ENCODE measurements at regions not wholly inside any gene's neighbourhood (a gene's known extent, or its start where the extent isn't known, plus 50 kb on each side); places are given as distances from the start of the nearest gene placed in this dataset.

GRCh38 chr2:123128951-123129350 lies 896.1 kb upstream of the CNTNAP5 start:
- no peak for DNase-seq (ENCODE audit: low read depth in 1 of 2, low spot score in 1 of 2)
- no peak for TF ChIP-seq JUND (IDR thresholded peaks at IDR 0.05; ENCODE audit: low read depth)
- in situ Hi-C loops (cut with HindIII; ENCODE audit: low pct_unique_long_range_greater_than_20kb, low sequenced_read_pairs): no loop called here

GRCh38 chr2:123136419-123136818 lies 888.7 kb upstream of the CNTNAP5 start:
- in situ Hi-C loops (cut with HindIII; ENCODE audit: low pct_unique_long_range_greater_than_20kb, low sequenced_read_pairs): no loop called here
- no peak for TF ChIP-seq JUND (IDR thresholded peaks at IDR 0.05; ENCODE audit: low read depth)
- no peak for DNase-seq (ENCODE audit: low read depth in 1 of 2, low spot score in 1 of 2)

GRCh38 chr2:123144082-123144481 lies 881.0 kb upstream of the CNTNAP5 start:
- in situ Hi-C loops (cut with HindIII; ENCODE audit: low pct_unique_long_range_greater_than_20kb, low sequenced_read_pairs): no loop called here
- TF ChIP-seq JUND (IDR thresholded peaks at IDR 0.05; ENCODE audit: low read depth): no peak
- no peak for DNase-seq (ENCODE audit: low read depth in 1 of 2, low spot score in 1 of 2)

- in situ Hi-C loops (cut with HindIII; ENCODE audit: low pct_unique_long_range_greater_than_20kb, low sequenced_read_pairs): no loop called here
- TF ChIP-seq JUND (IDR thresholded peaks at IDR 0.05; ENCODE audit: low read depth): no peak
- DNase-seq (ENCODE audit: low read depth in 1 of 2, low spot score in 1 of 2): no peak
Observed at GRCh38 chr2:123153041-123153440, 872.0 kb upstream of the CNTNAP5 start.

GRCh38 chr2:123154195-123154594 lies 870.9 kb upstream of the CNTNAP5 start:
- no peak for DNase-seq (ENCODE audit: low read depth in 1 of 2, low spot score in 1 of 2)
- no peak for TF ChIP-seq JUND (IDR thresholded peaks at IDR 0.05; ENCODE audit: low read depth)
- in situ Hi-C loops (cut with HindIII; ENCODE audit: low pct_unique_long_range_greater_than_20kb, low sequenced_read_pairs): no loop called here

- in situ Hi-C loops (cut with HindIII; ENCODE audit: low pct_unique_long_range_greater_than_20kb, low sequenced_read_pairs): no loop called here
- TF ChIP-seq JUND (IDR thresholded peaks at IDR 0.05; ENCODE audit: low read depth): no peak
- peak in 1 of 2 experiments; percentile 65 for DNase-seq (ENCODE audit: low read depth in 1 of 2, low spot score in 1 of 2)
Observed at GRCh38 chr2:123157016-123157415, 868.1 kb upstream of the CNTNAP5 start.

- TF ChIP-seq JUND (IDR thresholded peaks at IDR 0.05; ENCODE audit: low read depth): no peak
- in situ Hi-C loops (cut with HindIII; ENCODE audit: low pct_unique_long_range_greater_than_20kb, low sequenced_read_pairs): no loop called here
- no peak for DNase-seq (ENCODE audit: low read depth in 1 of 2, low spot score in 1 of 2)
Observed at GRCh38 chr2:123162400-123163016, 862.6 kb upstream of the CNTNAP5 start.

GRCh38 chr2:123163398-123163797 lies 861.7 kb upstream of the CNTNAP5 start:
- no peak for DNase-seq (ENCODE audit: low read depth in 1 of 2, low spot score in 1 of 2)
- in situ Hi-C loops (cut with HindIII; ENCODE audit: low pct_unique_long_range_greater_than_20kb, low sequenced_read_pairs): no loop called here
- no peak for TF ChIP-seq JUND (IDR thresholded peaks at IDR 0.05; ENCODE audit: low read depth)

GRCh38 chr2:123164216-123164615 lies 860.9 kb upstream of the CNTNAP5 start:
- no peak for DNase-seq (ENCODE audit: low read depth in 1 of 2, low spot score in 1 of 2)
- in situ Hi-C loops (cut with HindIII; ENCODE audit: low pct_unique_long_range_greater_than_20kb, low sequenced_read_pairs): no loop called here
- no peak for TF ChIP-seq JUND (IDR thresholded peaks at IDR 0.05; ENCODE audit: low read depth)

GRCh38 chr2:123165616-123166015 lies 859.5 kb upstream of the CNTNAP5 start:
- TF ChIP-seq JUND (IDR thresholded peaks at IDR 0.05; ENCODE audit: low read depth): no peak
- in situ Hi-C loops (cut with HindIII; ENCODE audit: low pct_unique_long_range_greater_than_20kb, low sequenced_read_pairs): no loop called here
- DNase-seq (ENCODE audit: low read depth in 1 of 2, low spot score in 1 of 2): no peak

GRCh38 chr2:123179526-123179925 lies 845.6 kb upstream of the CNTNAP5 start:
- DNase-seq (ENCODE audit: low read depth in 1 of 2, low spot score in 1 of 2): no peak
- in situ Hi-C loops (cut with HindIII; ENCODE audit: low pct_unique_long_range_greater_than_20kb, low sequenced_read_pairs): no loop called here
- TF ChIP-seq JUND (IDR thresholded peaks at IDR 0.05; ENCODE audit: low read depth): no peak

- no peak for TF ChIP-seq JUND (IDR thresholded peaks at IDR 0.05; ENCODE audit: low read depth)
- in situ Hi-C loops (cut with HindIII; ENCODE audit: low pct_unique_long_range_greater_than_20kb, low sequenced_read_pairs): no loop called here
- no peak for DNase-seq (ENCODE audit: low read depth in 1 of 2, low spot score in 1 of 2)
Observed at GRCh38 chr2:123195957-123196356, 829.1 kb upstream of the CNTNAP5 start.

GRCh38 chr2:123200035-123200434 lies 825.1 kb upstream of the CNTNAP5 start:
- in situ Hi-C loops (cut with HindIII; ENCODE audit: low pct_unique_long_range_greater_than_20kb, low sequenced_read_pairs): no loop called here
- no peak for DNase-seq (ENCODE audit: low read depth in 1 of 2, low spot score in 1 of 2)
- no peak for TF ChIP-seq JUND (IDR thresholded peaks at IDR 0.05; ENCODE audit: low read depth)

- in situ Hi-C loops (cut with HindIII; ENCODE audit: low pct_unique_long_range_greater_than_20kb, low sequenced_read_pairs): no loop called here
- no peak for TF ChIP-seq JUND (IDR thresholded peaks at IDR 0.05; ENCODE audit: low read depth)
- no peak for DNase-seq (ENCODE audit: low read depth in 1 of 2, low spot score in 1 of 2)
Observed at GRCh38 chr2:123207245-123207644, 817.8 kb upstream of the CNTNAP5 start.

Data from T47D (cell line).